Uterus (tissue), 3 donors: ENCODE measurements at regions not wholly inside any gene's neighbourhood (a gene's known extent, or its start where the extent isn't known, plus 50 kb on each side); places are given as distances from the start of the nearest gene placed in this dataset.

Experiments
- DNase-seq, 2 donors: peaks; one replicate each; pipeline ENCODE4 v3.0.0-alpha.2; 2019 to 2020
- H3K27ac ChIP-seq, 2 donors: fragments of 200-600 bp; sonication (generic); 1 replicate in 1 of 2; 2 replicates in 1 of 2; pipeline ENCODE4 v1.5.1; 2016 to 2018
- H3K27me3 ChIP-seq, 2 donors: fragments of 200-600 bp; sonication (generic); one replicate each; pipeline ENCODE4 v1.5.1; 2018 to 2019; ENCODE audit warnings: control low read depth in 1 of 2
- H3K36me3 ChIP-seq, 2 donors: fragments of 200-600 bp; sonication (generic); one replicate each; pipeline ENCODE4 v1.5.1; 2019; ENCODE audit warnings: control low read depth in 1 of 2
- H3K4me1 ChIP-seq, 2 donors: fragments of 200-600 bp; sonication (generic); one replicate each; pipeline ENCODE4 v1.5.1; 2018 to 2019; ENCODE audit warnings: control low read depth in 1 of 2
- H3K4me3 ChIP-seq, 2 donors: fragments of 200-600 bp; sonication (generic); 1 replicate in 1 of 2; 2 replicates in 1 of 2; pipeline ENCODE4 v1.5.1; 2018 to 2019; ENCODE audit warnings: mild to moderate bottlenecking in 1 of 2
- H3K9me3 ChIP-seq, 2 donors: fragments of 200-600 bp; sonication (generic); one replicate each; pipeline ENCODE4 v1.5.1; 2019; ENCODE audit warnings: control low read depth in 1 of 2
- POLR2A ChIP-seq, 2 donors: fragments of 450-650 bp; IDR thresholded peaks; one replicate each; pipeline ENCODE4 v1.6.1; 2016; ENCODE audit warnings: antibody characterized with exemption in 2 of 2, mild to moderate bottlenecking in 1 of 2, moderate library complexity in 1 of 2
- intact Hi-C: fragments of 100-400 bp; cut with DNase I; formaldehyde crosslinking; loops from one replicate; pipeline ENCODE4 v1.15.1; 2023; ENCODE audit warnings: low total_unique reads
- TF ChIP-seq, protein P1 (sequence below), 4 experiments: fragments of 200-600 bp in 2 of 4; fragments of 450-650 bp in 2 of 4; sonication (generic) in 2 of 4; IDR thresholded peaks; one replicate each; pipeline ENCODE4 v1.5.1; 2016 to 2019; ENCODE audit warnings: antibody characterized with exemption in 4 of 4, mild to moderate bottlenecking in 2 of 4, moderate library complexity in 1 of 4
- donor health status: DM: yes; HTN: yes; CAD: no.

DNA sequence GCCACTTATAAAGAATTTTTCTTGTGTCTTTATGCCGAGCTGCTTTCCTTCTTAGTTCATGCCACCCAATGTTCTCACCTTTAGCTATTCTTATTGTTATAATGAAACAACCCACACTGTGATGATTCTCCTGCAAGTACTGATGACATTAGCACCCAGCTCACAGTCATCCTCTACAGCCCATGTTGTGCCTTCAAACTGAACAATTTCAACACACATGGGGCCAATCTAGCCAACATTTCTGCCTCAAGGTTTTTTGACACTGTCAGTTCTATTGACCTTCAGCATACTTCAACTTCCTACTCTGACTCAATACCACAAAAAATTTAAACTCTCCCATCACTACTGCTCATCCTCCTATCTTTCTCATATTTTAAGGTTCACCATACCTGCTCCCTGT is 752.4 kb downstream of the FGF9 start:
- no peak for TF ChIP-seq POLR2A (IDR thresholded peaks at IDR 0.05)
- TF ChIP-seq, protein P1, sequence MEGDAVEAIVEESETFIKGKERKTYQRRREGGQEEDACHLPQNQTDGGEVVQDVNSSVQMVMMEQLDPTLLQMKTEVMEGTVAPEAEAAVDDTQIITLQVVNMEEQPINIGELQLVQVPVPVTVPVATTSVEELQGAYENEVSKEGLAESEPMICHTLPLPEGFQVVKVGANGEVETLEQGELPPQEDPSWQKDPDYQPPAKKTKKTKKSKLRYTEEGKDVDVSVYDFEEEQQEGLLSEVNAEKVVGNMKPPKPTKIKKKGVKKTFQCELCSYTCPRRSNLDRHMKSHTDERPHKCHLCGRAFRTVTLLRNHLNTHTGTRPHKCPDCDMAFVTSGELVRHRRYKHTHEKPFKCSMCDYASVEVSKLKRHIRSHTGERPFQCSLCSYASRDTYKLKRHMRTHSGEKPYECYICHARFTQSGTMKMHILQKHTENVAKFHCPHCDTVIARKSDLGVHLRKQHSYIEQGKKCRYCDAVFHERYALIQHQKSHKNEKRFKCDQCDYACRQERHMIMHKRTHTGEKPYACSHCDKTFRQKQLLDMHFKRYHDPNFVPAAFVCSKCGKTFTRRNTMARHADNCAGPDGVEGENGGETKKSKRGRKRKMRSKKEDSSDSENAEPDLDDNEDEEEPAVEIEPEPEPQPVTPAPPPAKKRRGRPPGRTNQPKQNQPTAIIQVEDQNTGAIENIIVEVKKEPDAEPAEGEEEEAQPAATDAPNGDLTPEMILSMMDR (IDR thresholded peaks at IDR 0.05) = no peak

GRCh38 chr13:22425087-22425486 is 754.2 kb downstream of the FGF9 start:
- no peaks in the 10 kb centered on the region for H3K9me3 ChIP-seq
- no peak for DNase-seq
- no peak overlapping the region for H3K27ac ChIP-seq
- intact Hi-C loops = no loop called here
- TF ChIP-seq, protein P1 (IDR thresholded peaks at IDR 0.05) = no peak
- no peak for TF ChIP-seq POLR2A (IDR thresholded peaks at IDR 0.05)
- peaks cover 0 to 3% of the 10 kb centered on the region in 2 donors for H3K36me3 ChIP-seq
- H3K4me1 ChIP-seq = peaks cover 0 to 6% of the 10 kb centered on the region in 2 donors
- H3K27me3 ChIP-seq = no peaks in the 10 kb centered on the region
- no peak overlapping the region for H3K4me3 ChIP-seq

More for the DNA sequence above, 752.4 kb downstream of the FGF9 start:
- DNase-seq = no peak
- Histone ChIP-seq H3K9me3 (no peaks in the 10 kb centered on the region), H3K27ac (no peak overlapping the region), H3K4me1 (no peaks in the 10 kb centered on the region), H3K36me3 (peaks cover 0 to 3% of the 10 kb centered on the region in 2 donors), H3K27me3 (no peaks in the 10 kb centered on the region), H3K4me3 (no peak overlapping the region)
- intact Hi-C loops = no loop called here

DNA sequence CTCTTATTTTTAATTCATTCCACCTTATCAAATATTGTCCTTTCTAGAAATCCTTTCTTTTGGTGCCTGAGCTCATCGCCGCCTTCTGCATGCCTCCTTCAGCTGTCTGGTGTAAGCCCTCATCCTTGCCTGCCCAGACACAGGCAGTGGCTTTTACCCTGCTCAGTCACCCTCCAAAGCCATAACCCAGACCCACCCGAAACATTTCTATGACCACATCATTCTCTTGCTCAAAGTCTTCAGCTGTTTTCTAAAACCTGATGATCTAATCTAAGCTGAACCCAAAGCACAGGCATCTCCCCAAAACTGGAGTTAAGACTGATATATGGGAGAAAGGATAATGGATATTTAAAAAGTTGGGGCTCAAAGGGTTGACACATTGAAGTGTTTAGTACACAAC is 753.7 kb upstream of the SGCG start:
- H3K36me3 ChIP-seq = peaks cover 0 to under 1% of the 10 kb centered on the region in 2 donors
- TF ChIP-seq, protein P1 (IDR thresholded peaks at IDR 0.05) = no peak
- H3K27me3 ChIP-seq = no peaks in the 10 kb centered on the region
- intact Hi-C loops = no loop called here
- no peak overlapping the region for H3K4me3 ChIP-seq
- H3K9me3 ChIP-seq = no peaks in the 10 kb centered on the region
- H3K27ac ChIP-seq = peak overlapping the region; percentile 43 to 49
- peaks cover 0 to 6% of the 10 kb centered on the region in 2 donors for H3K4me1 ChIP-seq
- DNase-seq = no peak

- no peaks in the 10 kb centered on the region for H3K36me3 ChIP-seq
- peak overlapping the region; percentile 48 to 49 for H3K27ac ChIP-seq
- intact Hi-C loops = no loop called here
- no peak for DNase-seq
- H3K27me3 ChIP-seq = no peaks in the 10 kb centered on the region
- no peak for TF ChIP-seq POLR2A (IDR thresholded peaks at IDR 0.05)
- TF ChIP-seq, protein P1 (IDR thresholded peaks at IDR 0.05) = no peak
- peaks cover 0 to 6% of the 10 kb centered on the region in 2 donors for H3K4me1 ChIP-seq
- H3K9me3 ChIP-seq = no peaks in the 10 kb centered on the region
- H3K4me3 ChIP-seq = no peak overlapping the region
Observed at GRCh38 chr13:22427783-22428182, 753.0 kb upstream of the SGCG start.

GRCh38 chr13:22428188-22428828 is 752.5 kb upstream of the SGCG start:
- TF ChIP-seq, protein P1 (IDR thresholded peaks at IDR 0.05) = no peak
- TF ChIP-seq POLR2A (IDR thresholded peaks at IDR 0.05) = no peak
- Histone ChIP-seq H3K36me3 (no peaks in the 10 kb centered on the region), H3K4me3 (no peak overlapping the region), H3K9me3 (no peaks in the 10 kb centered on the region), H3K27me3 (no peaks in the 10 kb centered on the region), H3K4me1 (peaks cover 0 to 6% of the 10 kb centered on the region in 2 donors), H3K27ac (peak overlapping the region; percentile 48 to 49)
- DNase-seq = peak in 1 of 2 donors; percentile 16
- intact Hi-C loops = no loop called here
